ENCODE measurements at regions not wholly inside any gene's neighbourhood (a gene's known extent, or its start where the extent isn't known, plus 50 kb on each side); places are given as distances from the start of the nearest gene placed in this dataset.
"Not testable (repeated sequence)": the region's sequence is repeated elsewhere in the genome, so short reads cannot be mapped to it uniquely, and the experiment has no call there.

- no peak for DNase-seq (ENCODE audit: low read depth in 2 of 2, low spot score in 1 of 2)
Measured at GRCh38 chr14:71355324-71356201, 448.3 kb downstream of the PCNX1 start.

GRCh38 chr14:71358209-71358931, 451.1 kb downstream of the PCNX1 start:
- no peak for DNase-seq (ENCODE audit: low read depth in 2 of 2, low spot score in 1 of 2)

GRCh38 chr14:71358932-71359421, 451.7 kb downstream of the PCNX1 start:
- not testable (repeated sequence) for DNase-seq (ENCODE audit: low read depth in 2 of 2, low spot score in 1 of 2)

- no peak for DNase-seq (ENCODE audit: low read depth in 2 of 2, low spot score in 1 of 2)
Measured at GRCh38 chr14:71359823-71360222, 452.6 kb downstream of the PCNX1 start.

GRCh38 chr14:71361336-71361735, 454.1 kb downstream of the PCNX1 start:
- no peak for DNase-seq (ENCODE audit: low read depth in 2 of 2, low spot score in 1 of 2)

- no peak for DNase-seq (ENCODE audit: low read depth in 2 of 2, low spot score in 1 of 2)
Measured at GRCh38 chr14:71361874-71362273, 454.6 kb downstream of the PCNX1 start.

- DNase-seq (ENCODE audit: low read depth in 2 of 2, low spot score in 1 of 2): no peak
Measured at GRCh38 chr14:71362282-71362681, 455.0 kb downstream of the PCNX1 start.

GRCh38 chr14:71362920-71363584, 455.8 kb downstream of the PCNX1 start:
- no peak for DNase-seq (ENCODE audit: low read depth in 2 of 2, low spot score in 1 of 2)

GRCh38 chr14:71363946-71364925, 457.0 kb downstream of the PCNX1 start:
- no peak for DNase-seq (ENCODE audit: low read depth in 2 of 2, low spot score in 1 of 2)

- DNase-seq (ENCODE audit: low read depth in 2 of 2, low spot score in 1 of 2): no peak
Measured at GRCh38 chr14:71365361-71365760, 458.1 kb downstream of the PCNX1 start.

GRCh38 chr14:71366861-71367260, 459.6 kb downstream of the PCNX1 start:
- DNase-seq (ENCODE audit: low read depth in 2 of 2, low spot score in 1 of 2): no peak

- DNase-seq (ENCODE audit: low read depth in 2 of 2, low spot score in 1 of 2): no peak
Measured at GRCh38 chr14:71371711-71372396, 464.6 kb downstream of the PCNX1 start.

GRCh38 chr14:71372411-71372838, 465.2 kb downstream of the PCNX1 start:
- no peak for DNase-seq (ENCODE audit: low read depth in 2 of 2, low spot score in 1 of 2)

GRCh38 chr14:71373773-71374172, 466.5 kb downstream of the PCNX1 start:
- no peak for DNase-seq (ENCODE audit: low read depth in 2 of 2, low spot score in 1 of 2)

- DNase-seq (ENCODE audit: low read depth in 2 of 2, low spot score in 1 of 2): no peak
Measured at GRCh38 chr14:71374989-71375388, 467.7 kb downstream of the PCNX1 start.

GRCh38 chr14:71377099-71377498, 469.8 kb downstream of the PCNX1 start:
- DNase-seq (ENCODE audit: low read depth in 2 of 2, low spot score in 1 of 2): no peak

- no peak for DNase-seq (ENCODE audit: low read depth in 2 of 2, low spot score in 1 of 2)
Measured at GRCh38 chr14:71380271-71380670, 473.0 kb downstream of the PCNX1 start.

GRCh38 chr14:71381814-71382213, 474.6 kb downstream of the PCNX1 start:
- no peak for DNase-seq (ENCODE audit: low read depth in 2 of 2, low spot score in 1 of 2)

GRCh38 chr14:71382315-71382714, 475.1 kb downstream of the PCNX1 start:
- no peak for DNase-seq (ENCODE audit: low read depth in 2 of 2, low spot score in 1 of 2)

GRCh38 chr14:71383510-71383909, 476.3 kb downstream of the PCNX1 start:
- no peak for DNase-seq (ENCODE audit: low read depth in 2 of 2, low spot score in 1 of 2)
